Spinal cord (tissue), 9 donors: ENCODE measurements at regions not wholly inside any gene's neighbourhood (a gene's known extent, or its start where the extent isn't known, plus 50 kb on each side); places are given as distances from the start of the nearest gene placed in this dataset.

ENCODE experiments used
- DNase-seq, 6 donors: peaks; one replicate each; pipeline versions ENCODE4 v3.0.0 to v3.0.0-alpha.2; 2013 to 2015; ENCODE audit warnings: low spot score in 6 of 6, low read depth in 4 of 6
- H3K27ac ChIP-seq: one replicate; pipeline ENCODE4 v1.5.1; 2013; ENCODE audit warnings: low read depth, low read length, control low read depth
- H3K27me3 ChIP-seq: one replicate; pipeline ENCODE4 v1.6.1; 2013; ENCODE audit warnings: low read length; ENCODE audit not compliant: control insufficient read depth, insufficient read depth
- H3K36me3 ChIP-seq: one replicate; pipeline ENCODE4 v1.6.1; 2013; ENCODE audit warnings: low read length; ENCODE audit not compliant: control insufficient read depth, insufficient read depth
- H3K4me1 ChIP-seq: one replicate; pipeline ENCODE4 v1.6.1; 2013; ENCODE audit warnings: low read length; ENCODE audit not compliant: control insufficient read depth, insufficient read depth
- H3K4me3 ChIP-seq: one replicate; pipeline ENCODE4 v1.5.1; 2013; ENCODE audit warnings: low read depth, low read length, control low read depth
- H3K9me3 ChIP-seq: one replicate; pipeline ENCODE4 v1.6.1; 2013; ENCODE audit warnings: low read length; ENCODE audit not compliant: control insufficient read depth, insufficient read depth
- WGBS: methylation state at CpG from one replicate; pipeline ENCODE4 v1.1.5; 2013; ENCODE audit warnings: missing lambda C conversion rate; ENCODE audit not compliant: insufficient coverage; 5-methylcytosine and 5-hydroxymethylcytosine counted together
- donor health status: healthy.

GRCh38 chr14:101225157-101226152 lies 321.9 kb upstream of the RTL1 start:
- no peaks in the 10 kb centered on the region for H3K9me3 ChIP-seq
- peaks cover 46% of the 10 kb centered on the region for H3K4me1 ChIP-seq
- 71% methylated on average over 26 of the region's 28 CpGs for WGBS
- no peaks in the 10 kb centered on the region for H3K27me3 ChIP-seq
- no peak overlapping the region for H3K27ac ChIP-seq
- peaks cover 7% of the 10 kb centered on the region for H3K36me3 ChIP-seq
- H3K4me3 ChIP-seq: no peak overlapping the region
- peak in 1 of 6 donors; percentile 16 for DNase-seq

- Histone ChIP-seq H3K36me3 (peaks cover 7% of the 10 kb centered on the region), H3K27ac (no peak overlapping the region), H3K4me3 (no peak overlapping the region), H3K9me3 (no peaks in the 10 kb centered on the region), H3K27me3 (no peaks in the 10 kb centered on the region), H3K4me1 (peaks cover 46% of the 10 kb centered on the region)
- no peak for DNase-seq
- WGBS: 73% methylated on average over 4 of the region's 4 CpGs
These were observed 322.7 kb upstream of the RTL1 start for GRCh38 chr14:101226265-101226602.

- Histone ChIP-seq H3K4me1 (peaks cover 47% of the 10 kb centered on the region), H3K27ac (no peak overlapping the region), H3K36me3 (peaks cover 7% of the 10 kb centered on the region), H3K9me3 (no peaks in the 10 kb centered on the region), H3K4me3 (no peak overlapping the region), H3K27me3 (no peaks in the 10 kb centered on the region)
- 82% methylated on average over 27 of the region's 27 CpGs for WGBS
- peak in 1 of 6 donors; percentile 19 for DNase-seq
These were observed 323.3 kb upstream of the RTL1 start for GRCh38 chr14:101226603-101227425.

- no peaks in the 10 kb centered on the region for H3K27me3 ChIP-seq
- DNase-seq: no peak
- H3K36me3 ChIP-seq: peaks cover 7% of the 10 kb centered on the region
- peaks cover 52% of the 10 kb centered on the region for H3K4me1 ChIP-seq
- no peaks in the 10 kb centered on the region for H3K9me3 ChIP-seq
- H3K4me3 ChIP-seq: no peak overlapping the region
- H3K27ac ChIP-seq: no peak overlapping the region
- 85% methylated on average over 38 of the region's 41 CpGs for WGBS
These were observed 324.4 kb upstream of the RTL1 start for GRCh38 chr14:101227611-101228594.

- Histone ChIP-seq H3K36me3 (peaks cover 7% of the 10 kb centered on the region), H3K9me3 (no peaks in the 10 kb centered on the region), H3K27ac (no peak overlapping the region), H3K4me3 (no peak overlapping the region), H3K27me3 (no peaks in the 10 kb centered on the region), H3K4me1 (peaks cover 52% of the 10 kb centered on the region)
- WGBS: 94% methylated on average over 12 of the region's 17 CpGs
- DNase-seq: no peak
These were observed 325.5 kb upstream of the RTL1 start for GRCh38 chr14:101228949-101229541.

GRCh38 chr14:101229666-101230065 lies 326.1 kb upstream of the RTL1 start:
- Histone ChIP-seq H3K4me1 (peaks cover 52% of the 10 kb centered on the region), H3K4me3 (no peak overlapping the region), H3K27me3 (no peaks in the 10 kb centered on the region), H3K27ac (no peak overlapping the region), H3K9me3 (no peaks in the 10 kb centered on the region), H3K36me3 (peaks cover 7% of the 10 kb centered on the region)
- 92% methylated on average over 5 of the region's 27 CpGs for WGBS
- no peak for DNase-seq

- Histone ChIP-seq H3K36me3 (peaks cover 7% of the 10 kb centered on the region), H3K27me3 (no peaks in the 10 kb centered on the region), H3K9me3 (no peaks in the 10 kb centered on the region), H3K27ac (no peak overlapping the region), H3K4me1 (peaks cover 52% of the 10 kb centered on the region), H3K4me3 (no peak overlapping the region)
- WGBS: 90% methylated on average over 5 of the region's 15 CpGs
- no peak for DNase-seq
These were observed 326.8 kb upstream of the RTL1 start for GRCh38 chr14:101230161-101230850.

- no peak overlapping the region for H3K4me3 ChIP-seq
- H3K27me3 ChIP-seq: peaks cover 2% of the 10 kb centered on the region
- 85% methylated on average over 4 of the region's 5 CpGs for WGBS
- no peak for DNase-seq
- no peaks in the 10 kb centered on the region for H3K9me3 ChIP-seq
- H3K36me3 ChIP-seq: peaks cover 3% of the 10 kb centered on the region
- no peak overlapping the region for H3K27ac ChIP-seq
- H3K4me1 ChIP-seq: peaks cover 48% of the 10 kb centered on the region
These were observed 327.5 kb upstream of the RTL1 start for GRCh38 chr14:101230851-101231550.
